ENCODE measurements at regions not wholly inside any gene's neighbourhood (a gene's known extent, or its start where the extent isn't known, plus 50 kb on each side); places are given as distances from the start of the nearest gene placed in this dataset.

DNA sequence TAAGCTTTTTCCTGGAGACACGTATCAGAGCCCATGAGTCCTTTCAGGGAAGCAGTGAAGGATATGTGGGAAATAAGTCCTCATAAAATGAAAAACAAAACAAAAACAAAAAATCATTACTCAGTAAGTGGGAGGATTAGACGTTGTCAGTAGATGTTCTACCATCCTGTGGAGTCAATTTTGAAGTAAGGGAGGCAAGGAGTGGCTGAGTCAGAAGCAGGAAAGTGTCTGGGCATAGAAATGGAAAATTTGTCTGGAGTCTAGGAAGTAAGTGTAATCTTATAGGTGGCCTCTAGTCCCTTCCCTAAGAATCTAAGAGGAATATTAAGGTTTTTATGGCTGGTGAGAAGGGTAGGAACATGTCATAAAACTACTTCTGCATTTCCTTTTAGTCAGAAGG, 339.8 kb upstream of the SEMA6D start:
- TF ChIP-seq ETV6 (CRISPR knock-in tag; conservative IDR thresholded peaks at IDR 0.05) (no peak), TEAD2 (CRISPR knock-in tag; IDR thresholded peaks at IDR 0.05) (no peak), POLR2A (IDR thresholded peaks at IDR 0.05; ENCODE audit: insufficient read depth in 1 of 2, low read depth in 2 of 2, low read length in 2 of 2) (no peak), HHEX (CRISPR knock-in tag; IDR thresholded peaks at IDR 0.05) (no peak), AKAP8 (CRISPR knock-in tag; IDR thresholded peaks at IDR 0.05) (no peak), TOE1 (CRISPR knock-in tag; IDR thresholded peaks at IDR 0.05) (no peak), NR2F1 (CRISPR knock-in tag; IDR thresholded peaks at IDR 0.05) (no peak), SOX13 (IDR thresholded peaks at IDR 0.05) (no peak), SOX13 (CRISPR knock-in tag; conservative IDR thresholded peaks at IDR 0.05 in 1 of 2, IDR thresholded peaks at IDR 0.05 in 1 of 2) (no peak), BHLHE40 (IDR thresholded peaks at IDR 0.05; ENCODE audit: low read length) (no peak), MXI1 (IDR thresholded peaks at IDR 0.05; ENCODE audit: borderline replicate concordance, low read depth, low read length) (no peak), ZEB1 (IDR thresholded peaks at IDR 0.05; ENCODE audit: insufficient replicate concordance, low read depth) (no peak)
- TF ChIP-seq, protein P1, sequence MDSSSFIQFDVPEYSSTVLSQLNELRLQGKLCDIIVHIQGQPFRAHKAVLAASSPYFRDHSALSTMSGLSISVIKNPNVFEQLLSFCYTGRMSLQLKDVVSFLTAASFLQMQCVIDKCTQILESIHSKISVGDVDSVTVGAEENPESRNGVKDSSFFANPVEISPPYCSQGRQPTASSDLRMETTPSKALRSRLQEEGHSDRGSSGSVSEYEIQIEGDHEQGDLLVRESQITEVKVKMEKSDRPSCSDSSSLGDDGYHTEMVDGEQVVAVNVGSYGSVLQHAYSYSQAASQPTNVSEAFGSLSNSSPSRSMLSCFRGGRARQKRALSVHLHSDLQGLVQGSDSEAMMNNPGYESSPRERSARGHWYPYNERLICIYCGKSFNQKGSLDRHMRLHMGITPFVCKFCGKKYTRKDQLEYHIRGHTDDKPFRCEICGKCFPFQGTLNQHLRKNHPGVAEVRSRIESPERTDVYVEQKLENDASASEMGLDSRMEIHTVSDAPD (CRISPR knock-in tag; IDR thresholded peaks at IDR 0.05): no peak
- TF ChIP-seq, protein P2, sequence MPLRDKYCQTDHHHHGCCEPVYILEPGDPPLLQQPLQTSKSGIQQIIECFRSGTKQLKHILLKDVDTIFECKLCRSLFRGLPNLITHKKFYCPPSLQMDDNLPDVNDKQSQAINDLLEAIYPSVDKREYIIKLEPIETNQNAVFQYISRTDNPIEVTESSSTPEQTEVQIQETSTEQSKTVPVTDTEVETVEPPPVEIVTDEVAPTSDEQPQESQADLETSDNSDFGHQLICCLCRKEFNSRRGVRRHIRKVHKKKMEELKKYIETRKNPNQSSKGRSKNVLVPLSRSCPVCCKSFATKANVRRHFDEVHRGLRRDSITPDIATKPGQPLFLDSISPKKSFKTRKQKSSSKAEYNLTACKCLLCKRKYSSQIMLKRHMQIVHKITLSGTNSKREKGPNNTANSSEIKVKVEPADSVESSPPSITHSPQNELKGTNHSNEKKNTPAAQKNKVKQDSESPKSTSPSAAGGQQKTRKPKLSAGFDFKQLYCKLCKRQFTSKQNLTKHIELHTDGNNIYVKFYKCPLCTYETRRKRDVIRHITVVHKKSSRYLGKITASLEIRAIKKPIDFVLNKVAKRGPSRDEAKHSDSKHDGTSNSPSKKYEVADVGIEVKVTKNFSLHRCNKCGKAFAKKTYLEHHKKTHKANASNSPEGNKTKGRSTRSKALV (CRISPR knock-in tag; IDR thresholded peaks at IDR 0.05): no peak
- TF ChIP-seq, protein P3, sequence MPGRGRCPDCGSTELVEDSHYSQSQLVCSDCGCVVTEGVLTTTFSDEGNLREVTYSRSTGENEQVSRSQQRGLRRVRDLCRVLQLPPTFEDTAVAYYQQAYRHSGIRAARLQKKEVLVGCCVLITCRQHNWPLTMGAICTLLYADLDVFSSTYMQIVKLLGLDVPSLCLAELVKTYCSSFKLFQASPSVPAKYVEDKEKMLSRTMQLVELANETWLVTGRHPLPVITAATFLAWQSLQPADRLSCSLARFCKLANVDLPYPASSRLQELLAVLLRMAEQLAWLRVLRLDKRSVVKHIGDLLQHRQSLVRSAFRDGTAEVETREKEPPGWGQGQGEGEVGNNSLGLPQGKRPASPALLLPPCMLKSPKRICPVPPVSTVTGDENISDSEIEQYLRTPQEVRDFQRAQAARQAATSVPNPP (CRISPR knock-in tag; IDR thresholded peaks at IDR 0.05): no peak
